Mesothelial cell of epicardium (in vitro differentiated cells): ENCODE measurements at regions not wholly inside any gene's neighbourhood (a gene's known extent, or its start where the extent isn't known, plus 50 kb on each side); places are given as distances from the start of the nearest gene placed in this dataset.

Source experiments
- DNase-seq, 2 experiments: peaks; one replicate each; pipeline ENCODE4 v3.0.0; 2021; ENCODE audit warnings: low spot score in 2 of 2; ENCODE audit not compliant: unreplicated experiment in 2 of 2
- H3K27ac Mint-ChIP-seq: 2 replicates; pipeline ENCODE4 v1.8.0; 2021; ENCODE audit warnings: mixed read lengths
- H3K27me3 Mint-ChIP-seq: 2 replicates; pipeline ENCODE4 v1.8.0; 2021; ENCODE audit warnings: low read depth, mixed read lengths
- H3K36me3 Mint-ChIP-seq: 2 replicates; pipeline ENCODE4 v1.8.0; 2021; ENCODE audit warnings: mixed read lengths
- H3K4me1 Mint-ChIP-seq: 2 replicates; pipeline ENCODE4 v1.8.0; 2021; ENCODE audit warnings: mixed read lengths
- H3K4me3 Mint-ChIP-seq: 2 replicates; pipeline ENCODE4 v1.8.0; 2021; ENCODE audit warnings: mild to moderate bottlenecking, moderate library complexity, mixed read lengths
- H3K9me3 Mint-ChIP-seq: 2 replicates; pipeline ENCODE4 v1.8.0; 2021; ENCODE audit warnings: mixed read lengths
- CTCF ChIP-seq: fragments of 200-600 bp; sonication (generic); IDR thresholded peaks from one replicate; pipeline ENCODE4 v1.5.0; 2021; ENCODE audit warnings: antibody characterized with exemption; ENCODE audit not compliant: unreplicated experiment

GRCh38 chr2:107068069-107068916 is 182.3 kb upstream of the ST6GAL2 start:
- TF ChIP-seq CTCF: no peak
- Mint-ChIP-seq H3K27ac (peak overlapping the region; percentile 57), H3K36me3 (no peaks in the 10 kb centered on the region), H3K27me3 (no peaks in the 10 kb centered on the region), H3K4me3 (no peak overlapping the region), H3K9me3 (no peaks in the 10 kb centered on the region), H3K4me1 (peaks cover 52% of the 10 kb centered on the region)
- no peak for DNase-seq

GRCh38 chr2:107069890-107070289 is 183.9 kb upstream of the ST6GAL2 start:
- Mint-ChIP-seq H3K27me3 (peaks cover 3% of the 10 kb centered on the region), H3K36me3 (no peaks in the 10 kb centered on the region), H3K4me1 (peaks cover 38% of the 10 kb centered on the region), H3K9me3 (no peaks in the 10 kb centered on the region), H3K27ac (no peak overlapping the region), H3K4me3 (no peak overlapping the region)
- no peak for DNase-seq
- no peak for TF ChIP-seq CTCF

GRCh38 chr2:107072150-107072940 is 186.4 kb upstream of the ST6GAL2 start:
- Mint-ChIP-seq H3K9me3 (no peaks in the 10 kb centered on the region), H3K36me3 (no peaks in the 10 kb centered on the region), H3K27me3 (peaks cover 3% of the 10 kb centered on the region), H3K4me3 (no peak overlapping the region), H3K27ac (peak overlapping the region; percentile 23), H3K4me1 (peaks cover 28% of the 10 kb centered on the region)
- no peak for DNase-seq
- TF ChIP-seq CTCF: no peak

GRCh38 chr2:107078584-107078983 is 192.6 kb upstream of the ST6GAL2 start:
- Mint-ChIP-seq H3K4me1 (no peaks in the 10 kb centered on the region), H3K36me3 (no peaks in the 10 kb centered on the region), H3K27me3 (peaks cover 3% of the 10 kb centered on the region), H3K9me3 (peaks cover 7% of the 10 kb centered on the region), H3K27ac (no peak overlapping the region), H3K4me3 (no peak overlapping the region)
- DNase-seq: no peak
- TF ChIP-seq CTCF: no peak

GRCh38 chr2:107086497-107086896 is 200.5 kb upstream of the ST6GAL2 start:
- Mint-ChIP-seq H3K27ac (no peak overlapping the region), H3K4me3 (no peak overlapping the region), H3K27me3 (peaks cover 3% of the 10 kb centered on the region), H3K4me1 (peaks cover 6% of the 10 kb centered on the region), H3K9me3 (no peaks in the 10 kb centered on the region), H3K36me3 (no peaks in the 10 kb centered on the region)
- DNase-seq: no peak
- TF ChIP-seq CTCF: no peak
